MV-4-11 (cell line): ENCODE measurements at regions not wholly inside any gene's neighbourhood (a gene's known extent, or its start where the extent isn't known, plus 50 kb on each side); places are given as distances from the start of the nearest gene placed in this dataset.
"Not testable (repeated sequence)": the region's sequence is repeated elsewhere in the genome, so short reads cannot be mapped to it uniquely, and the experiment has no call there.

Experiments
- DNase-seq: peaks from one replicate; lab custom pipeline; 2025; lab: John Stamatoyannopoulos, UW

DNA sequence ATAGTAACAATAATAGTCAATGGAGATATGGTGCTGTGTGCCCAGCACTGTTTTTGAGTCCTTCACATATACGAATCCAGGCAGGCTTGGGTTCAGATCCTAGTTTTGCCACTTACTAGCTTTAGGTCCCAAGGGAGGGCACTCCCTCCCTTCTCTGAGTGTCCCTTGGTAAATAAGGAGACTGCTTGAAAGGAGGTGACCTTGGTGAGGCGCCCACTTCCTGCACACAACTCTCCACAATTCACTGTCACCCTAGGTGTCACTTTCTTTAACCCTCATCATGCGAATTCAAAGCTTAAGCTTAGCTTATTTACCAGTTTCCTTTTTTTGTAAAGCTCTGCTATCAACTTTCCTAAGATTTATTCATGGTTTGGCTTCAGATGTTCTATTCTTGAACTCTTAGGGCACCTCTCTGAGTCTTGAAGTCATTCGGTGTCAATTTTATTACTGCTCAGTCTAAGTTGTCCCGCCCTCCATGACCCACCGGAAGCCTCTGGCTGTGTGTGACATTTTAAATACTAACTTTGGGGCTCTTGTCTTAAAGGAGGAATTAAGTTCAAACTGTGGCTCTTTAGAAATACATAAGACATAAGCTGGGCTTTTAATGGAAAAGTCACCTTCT lies 170.7 kb upstream of the ZNF618 start:
- no peak for DNase-seq

DNA sequence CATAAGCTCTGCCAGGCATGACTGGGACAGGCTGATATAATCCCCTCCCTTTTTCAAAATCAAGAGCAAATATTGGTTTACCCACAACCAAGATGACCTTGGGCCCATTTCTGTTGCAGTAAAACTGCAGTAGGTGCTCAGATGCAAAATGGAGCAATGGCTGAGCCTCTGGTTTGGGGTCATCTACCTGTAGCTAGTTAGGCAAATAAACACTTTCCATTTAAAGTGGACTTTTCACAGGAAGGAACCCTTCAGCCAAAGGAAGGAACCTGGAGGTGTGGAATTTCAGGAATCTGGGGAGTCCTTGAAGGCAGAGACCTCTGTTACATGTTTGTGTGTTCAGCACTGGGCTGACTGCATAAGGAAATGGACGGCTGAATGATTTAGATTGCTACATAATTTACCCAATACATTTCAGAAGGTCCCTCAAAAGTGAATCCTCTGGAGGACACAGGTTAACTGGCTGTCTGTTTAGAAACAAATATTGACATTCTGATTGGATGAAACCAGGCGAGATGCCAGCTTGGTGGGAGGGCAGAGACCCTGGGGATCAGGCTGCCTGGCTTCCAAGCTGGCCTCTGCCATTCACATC lies 170.1 kb upstream of the ZNF618 start:
- DNase-seq: no peak

DNA sequence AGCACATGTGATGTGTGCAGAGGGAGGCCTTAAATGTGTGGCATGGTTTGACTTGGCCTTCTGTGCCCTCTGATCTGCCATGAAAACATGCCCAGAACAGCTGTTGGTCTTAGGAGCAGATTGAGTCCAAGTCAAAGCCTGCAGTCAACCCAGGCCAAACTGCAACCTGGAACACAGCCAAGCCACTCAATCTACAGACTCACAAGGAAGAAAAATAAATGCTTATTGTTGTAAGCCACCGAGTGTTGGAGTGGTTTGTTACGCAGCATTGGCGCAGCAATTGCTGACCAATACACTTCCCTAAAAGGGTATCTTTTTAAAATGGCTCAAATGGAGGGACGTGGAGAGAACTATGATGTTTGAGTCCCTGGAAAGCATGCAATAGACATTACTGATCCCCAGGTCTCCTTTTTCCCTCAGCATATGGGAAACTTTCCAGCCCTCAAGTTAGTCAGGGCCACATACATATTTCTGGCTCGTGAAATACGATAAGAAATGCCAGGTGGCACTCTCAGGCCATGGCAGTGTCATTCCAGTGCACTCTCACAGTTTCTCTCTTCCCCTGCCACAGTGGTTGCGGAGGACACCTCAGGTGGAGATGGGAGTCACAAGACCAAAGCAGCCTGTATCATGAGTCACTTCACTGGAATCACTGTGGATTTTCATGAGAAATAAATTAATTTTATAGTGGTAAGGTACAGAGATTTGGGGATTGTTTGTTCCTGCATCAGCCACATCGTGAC lies 168.0 kb upstream of the ZNF618 start:
- no peak for DNase-seq

DNA sequence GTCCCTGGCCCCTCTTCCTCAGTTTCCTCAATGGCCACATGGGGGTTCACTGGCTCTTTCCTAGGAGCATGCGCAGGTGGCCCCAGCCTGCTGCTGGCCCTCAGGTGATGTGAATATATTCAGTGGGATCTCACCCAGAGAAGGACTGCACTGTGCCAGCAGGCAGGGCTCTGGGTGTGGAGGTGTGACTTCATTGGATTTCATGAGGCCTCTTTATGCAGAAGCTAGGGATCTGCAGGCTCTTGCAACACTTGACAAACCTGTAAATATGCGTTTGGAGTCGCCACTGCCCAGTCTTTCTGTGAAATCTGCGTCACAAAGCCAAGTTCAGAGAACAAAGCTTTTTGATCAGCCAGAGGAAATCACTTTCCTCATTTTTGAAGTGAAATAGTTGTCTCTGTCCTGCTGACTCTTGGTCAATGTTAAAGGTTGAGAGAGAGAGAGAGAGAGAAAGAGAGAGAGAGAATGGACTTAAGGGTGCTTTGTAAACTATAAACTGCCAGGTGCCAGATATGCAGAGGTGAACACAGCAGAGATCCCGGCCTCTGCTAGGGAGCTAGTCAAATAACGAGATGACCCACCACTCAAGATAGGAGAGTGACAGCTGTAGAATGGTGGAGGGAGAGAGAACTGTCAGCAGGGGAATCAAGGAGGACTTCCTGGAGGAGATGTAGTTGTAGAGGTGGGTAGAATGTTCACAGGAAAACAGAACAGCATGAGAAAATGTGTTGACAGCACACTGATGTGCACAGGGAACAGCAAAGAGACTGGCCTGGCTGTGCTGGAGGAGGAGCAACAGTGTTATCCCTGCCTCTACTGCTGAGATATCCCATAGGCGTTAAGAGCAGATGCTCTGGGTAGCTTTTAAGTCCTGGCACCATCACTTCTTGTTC lies 167.0 kb upstream of the ZNF618 start:
- no peak for DNase-seq

- no peak for DNase-seq
Measured at GRCh38 chr9:113709721-113710120, 166.4 kb upstream of the ZNF618 start.

- DNase-seq: no peak
Measured at GRCh38 chr9:113711251-113711650, 164.9 kb upstream of the ZNF618 start.

DNA sequence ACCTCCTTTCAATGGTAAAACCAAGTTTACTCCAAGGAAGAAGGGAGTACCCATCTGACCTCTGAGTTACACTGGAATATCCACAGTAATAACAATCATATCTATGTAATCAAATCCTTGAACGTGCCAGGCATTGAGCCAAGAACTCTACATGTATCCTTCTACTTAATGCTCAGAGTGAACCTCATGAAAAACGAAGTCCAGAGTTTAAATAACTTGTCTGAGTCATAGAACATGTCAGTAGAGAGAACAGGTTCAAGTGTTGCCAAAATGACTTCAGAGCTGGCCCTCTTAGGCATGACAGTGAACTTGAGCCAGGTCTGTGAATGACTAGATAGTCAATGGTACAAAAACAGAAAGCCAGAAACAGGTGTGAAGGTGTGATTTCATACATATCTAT lies 164.1 kb upstream of the ZNF618 start:
- DNase-seq: no peak

- no peak for DNase-seq
Measured at GRCh38 chr9:113715086-113715485, 161.0 kb upstream of the ZNF618 start.

DNA sequence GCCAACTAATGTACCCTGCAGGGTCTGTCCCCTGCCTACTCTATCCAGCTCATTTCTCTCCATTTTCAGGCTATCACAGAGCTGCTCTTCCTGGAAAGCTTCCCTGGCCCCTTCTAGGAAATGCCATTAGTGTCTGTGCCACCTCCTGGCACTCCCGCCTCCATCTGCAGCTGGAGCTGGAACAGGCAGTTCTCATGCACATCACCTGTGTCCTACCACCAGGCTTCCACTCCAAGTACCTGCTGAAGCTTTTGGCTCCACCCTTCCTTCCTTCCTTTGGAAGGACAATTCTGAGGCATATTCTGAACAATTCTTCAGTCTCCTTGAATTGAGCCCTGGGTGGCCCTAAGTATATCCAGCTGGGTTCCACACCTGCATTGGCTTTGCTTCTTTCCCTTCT lies 156.2 kb upstream of the ZNF618 start:
- DNase-seq: no peak

- peak; percentile 17 for DNase-seq
Measured at GRCh38 chr9:113720495-113720894, 155.6 kb upstream of the ZNF618 start.

DNA sequence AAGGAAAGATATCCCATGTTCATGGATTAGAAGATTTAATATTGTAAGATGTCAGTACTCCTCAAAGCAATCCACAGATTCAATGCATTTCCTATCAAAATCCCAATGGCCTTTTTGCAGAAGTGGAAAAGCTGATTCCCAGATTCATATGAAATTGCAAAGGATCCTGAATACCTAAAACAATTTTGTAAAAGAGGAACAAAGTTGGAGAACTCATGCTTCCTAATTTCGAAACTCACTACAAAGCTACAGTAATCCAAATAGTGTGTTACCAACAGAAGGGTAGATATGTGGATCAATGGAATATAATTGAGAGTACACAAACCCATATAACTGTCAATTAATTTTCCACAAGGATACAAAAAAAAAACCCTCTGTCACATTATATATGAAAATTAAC lies 154.3 kb upstream of the ZNF618 start:
- peak; percentile 16 for DNase-seq

DNA sequence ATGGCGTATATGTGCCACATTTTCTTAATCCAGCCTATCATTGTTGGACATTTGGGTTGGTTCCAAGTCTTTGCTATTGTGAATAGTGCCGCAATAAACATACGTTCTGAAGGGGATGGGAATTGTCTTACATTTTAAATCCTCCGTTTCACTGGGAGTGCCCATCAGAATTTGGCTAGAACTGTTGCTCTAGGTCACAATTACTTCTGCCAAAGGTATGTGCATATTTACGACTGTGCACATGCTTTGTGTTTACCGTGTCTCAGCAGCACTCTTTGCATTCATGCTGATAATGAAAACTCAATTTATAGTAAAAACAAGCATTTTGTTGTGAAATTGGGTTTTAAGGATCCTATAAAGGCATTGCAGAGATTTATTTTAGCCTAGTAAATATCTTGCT lies 151.9 kb upstream of the ZNF618 start:
- DNase-seq: no peak

DNA sequence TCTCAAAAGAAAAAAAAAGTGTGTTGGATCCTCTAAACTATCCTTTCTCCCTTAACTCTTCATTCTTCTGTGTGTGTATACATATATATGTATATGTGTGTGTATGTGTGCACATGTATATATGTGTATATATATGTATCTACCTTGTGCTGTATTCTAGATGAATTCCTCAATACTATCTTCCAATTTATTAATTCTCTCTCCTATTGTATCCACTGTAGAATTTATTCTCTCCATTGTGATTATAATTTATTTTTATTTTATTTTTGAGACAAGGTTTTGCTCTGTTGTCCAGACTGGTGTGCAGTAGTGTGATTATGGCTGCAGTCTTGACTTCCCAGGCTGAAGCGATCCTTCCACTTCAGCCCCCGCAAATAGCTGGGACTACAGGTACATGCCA lies 147.1 kb upstream of the ZNF618 start:
- DNase-seq: no peak

GRCh38 chr9:113734826-113735225 lies 141.3 kb upstream of the ZNF618 start:
- DNase-seq: no peak

DNA sequence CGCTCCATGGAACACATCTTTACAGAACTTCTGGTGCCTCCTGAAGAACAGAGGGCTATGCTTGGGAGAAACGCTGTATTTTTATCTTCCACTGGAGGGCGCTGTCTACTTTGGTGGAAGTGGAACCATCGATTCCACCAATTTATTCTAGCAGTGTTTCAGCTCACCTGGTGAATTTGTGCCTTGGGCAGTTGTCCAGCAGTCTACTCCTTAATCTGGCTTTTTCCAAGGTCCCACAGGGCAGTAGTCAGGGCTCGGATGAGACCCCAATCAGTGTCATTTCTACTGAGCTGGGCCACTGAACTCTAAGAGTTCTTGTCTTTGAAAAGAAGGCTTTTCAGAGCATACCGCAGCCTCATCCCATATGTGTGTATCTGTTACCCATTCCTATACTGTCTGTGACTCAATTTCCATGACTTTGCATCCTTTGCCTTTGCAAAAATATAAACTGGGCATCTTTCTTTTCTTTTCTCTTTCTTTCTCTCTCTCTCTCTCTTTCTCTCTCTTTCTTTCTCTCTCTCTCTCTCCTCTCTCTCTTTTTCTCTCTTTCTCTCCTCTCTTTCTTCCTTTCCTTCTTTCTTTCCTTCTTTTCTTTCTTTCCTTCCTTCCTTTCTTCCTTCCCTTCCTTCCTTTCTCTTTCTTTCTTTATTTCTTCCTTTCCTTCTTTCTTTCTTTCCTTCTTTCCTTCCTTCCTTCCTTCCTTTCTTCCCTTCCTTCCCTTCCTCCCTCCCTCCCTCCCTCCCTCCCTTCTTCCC lies 138.4 kb upstream of the ZNF618 start:
- peak; percentile 30 for DNase-seq

GRCh38 chr9:113738496-113738892 lies 137.6 kb upstream of the ZNF618 start:
- DNase-seq: no peak

DNA sequence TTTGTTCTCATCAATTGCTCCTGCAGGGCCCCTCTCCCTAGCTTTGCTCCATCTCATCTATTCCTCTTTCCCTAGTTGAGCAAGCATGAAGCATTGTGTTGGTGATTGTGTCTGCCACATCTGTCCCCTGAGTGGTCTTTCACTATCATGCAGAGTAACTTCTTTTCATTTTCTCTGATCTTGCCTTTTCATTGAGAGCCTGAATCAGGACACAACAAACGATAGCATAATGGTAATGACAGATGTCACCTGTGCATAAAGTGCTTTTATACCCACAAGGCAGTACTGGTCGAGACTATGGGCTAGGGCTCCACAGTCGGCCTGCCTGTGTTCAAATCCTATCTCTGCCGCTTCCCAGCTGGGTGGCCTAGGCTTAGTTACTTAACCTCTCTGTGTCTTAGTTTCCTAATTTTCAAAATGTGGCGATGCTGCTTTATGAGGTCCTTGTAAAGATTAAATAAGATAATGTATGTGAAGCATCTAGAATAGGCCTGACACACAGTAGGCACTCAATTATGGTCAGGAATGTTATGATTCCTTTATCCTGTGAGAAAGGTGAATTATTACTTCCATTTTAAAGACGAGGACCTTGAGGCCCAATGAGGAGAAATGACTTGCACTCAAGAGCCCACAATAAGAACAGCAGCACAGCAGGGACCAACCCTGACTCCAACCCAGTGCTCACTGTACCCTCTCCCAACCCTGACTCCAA lies 137.1 kb upstream of the ZNF618 start:
- no peak for DNase-seq

- DNase-seq: not testable (repeated sequence)
Measured at GRCh38 chr9:113739605-113740507, 136.3 kb upstream of the ZNF618 start.

DNA sequence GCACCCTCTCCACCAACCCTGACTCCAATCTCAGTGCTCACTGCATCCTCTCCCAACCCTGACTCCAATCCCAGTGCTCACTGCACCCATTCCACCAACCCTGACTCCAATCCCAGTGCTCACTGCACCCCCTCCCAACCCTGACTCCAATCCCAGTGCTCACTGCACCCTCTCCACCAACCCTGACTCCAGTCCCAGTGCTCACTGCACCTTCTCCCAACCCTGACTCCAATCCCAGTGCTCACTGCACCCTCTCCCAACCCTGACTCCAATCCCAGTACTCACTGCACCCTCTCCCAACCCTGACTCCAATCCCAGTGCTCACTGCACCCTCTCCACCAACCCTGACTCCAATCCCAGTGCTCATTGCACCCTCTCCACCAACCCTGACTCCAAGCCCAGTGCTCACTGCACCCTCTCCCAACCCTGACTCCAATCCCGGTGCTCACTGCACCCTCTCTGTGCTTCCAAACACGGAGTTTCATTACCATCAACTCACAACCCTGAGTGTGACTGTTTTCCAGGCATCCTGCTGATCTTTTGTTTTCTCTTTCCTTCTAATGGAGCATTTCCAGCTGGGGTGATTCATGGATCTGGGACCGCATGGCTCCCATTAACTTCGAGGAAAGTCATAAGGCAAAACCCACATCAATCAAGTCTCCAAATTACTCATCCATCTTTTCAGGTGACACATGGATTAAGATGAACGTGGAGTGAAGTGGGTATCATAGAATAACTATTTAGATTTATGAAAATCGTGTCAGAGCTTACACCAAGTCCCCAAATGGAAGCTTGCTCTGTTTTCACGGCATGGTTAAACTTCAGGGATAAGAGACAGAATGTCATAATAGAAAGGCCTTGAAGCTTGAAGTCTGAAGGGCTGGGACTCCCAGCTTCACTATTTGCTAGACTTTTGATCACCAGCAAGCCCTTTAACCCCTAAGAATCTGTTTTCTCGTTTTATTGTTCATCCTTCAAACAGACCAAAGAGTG lies 135.3 kb upstream of the ZNF618 start:
- DNase-seq: not testable (repeated sequence)
